ENCODE measurements at regions not wholly inside any gene's neighbourhood (a gene's known extent, or its start where the extent isn't known, plus 50 kb on each side); places are given as distances from the start of the nearest gene placed in this dataset.

DNA sequence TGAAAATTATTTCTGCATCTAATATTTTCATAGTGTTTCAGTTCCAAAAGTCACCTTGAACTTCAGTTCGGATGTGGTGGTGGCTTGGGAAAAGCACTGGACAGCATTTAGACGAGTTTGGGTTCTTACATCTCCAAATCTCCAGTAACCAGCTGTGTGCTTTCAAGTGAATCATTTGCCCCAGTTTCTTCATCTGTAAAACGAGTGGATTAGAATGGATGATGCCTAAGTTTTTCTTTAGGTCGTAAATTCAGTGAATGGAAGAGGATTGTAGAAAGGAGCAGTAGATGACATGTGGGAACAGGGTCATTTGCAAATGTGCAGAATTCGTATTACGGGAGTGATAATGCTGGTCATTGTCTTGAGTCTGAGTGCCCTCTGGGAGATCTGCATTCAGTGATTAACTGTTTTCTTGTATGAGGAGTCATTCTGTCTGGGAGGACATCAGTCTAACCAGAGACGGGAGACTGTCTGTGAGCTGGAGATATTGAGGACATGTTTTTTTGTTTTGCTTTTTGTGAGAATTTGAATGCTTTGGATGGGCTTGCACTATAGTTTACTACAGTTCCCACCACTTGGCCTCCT, 641.6 kb upstream of the TBL1XR1 start:
- no peak overlapping the region for H3K4me3 ChIP-seq (ENCODE audit: low read depth, low read length)
- CTCF ChIA-PET = no interaction called here
- DNase-seq (ENCODE audit: low read depth, low spot score) = no peak
- POLR2A ChIA-PET = no interaction called here
- TF ChIP-seq, protein P1, sequence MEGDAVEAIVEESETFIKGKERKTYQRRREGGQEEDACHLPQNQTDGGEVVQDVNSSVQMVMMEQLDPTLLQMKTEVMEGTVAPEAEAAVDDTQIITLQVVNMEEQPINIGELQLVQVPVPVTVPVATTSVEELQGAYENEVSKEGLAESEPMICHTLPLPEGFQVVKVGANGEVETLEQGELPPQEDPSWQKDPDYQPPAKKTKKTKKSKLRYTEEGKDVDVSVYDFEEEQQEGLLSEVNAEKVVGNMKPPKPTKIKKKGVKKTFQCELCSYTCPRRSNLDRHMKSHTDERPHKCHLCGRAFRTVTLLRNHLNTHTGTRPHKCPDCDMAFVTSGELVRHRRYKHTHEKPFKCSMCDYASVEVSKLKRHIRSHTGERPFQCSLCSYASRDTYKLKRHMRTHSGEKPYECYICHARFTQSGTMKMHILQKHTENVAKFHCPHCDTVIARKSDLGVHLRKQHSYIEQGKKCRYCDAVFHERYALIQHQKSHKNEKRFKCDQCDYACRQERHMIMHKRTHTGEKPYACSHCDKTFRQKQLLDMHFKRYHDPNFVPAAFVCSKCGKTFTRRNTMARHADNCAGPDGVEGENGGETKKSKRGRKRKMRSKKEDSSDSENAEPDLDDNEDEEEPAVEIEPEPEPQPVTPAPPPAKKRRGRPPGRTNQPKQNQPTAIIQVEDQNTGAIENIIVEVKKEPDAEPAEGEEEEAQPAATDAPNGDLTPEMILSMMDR (IDR thresholded peaks at IDR 0.05; ENCODE audit: insufficient read depth, low read length, missing control alignments) = no peak

DNA sequence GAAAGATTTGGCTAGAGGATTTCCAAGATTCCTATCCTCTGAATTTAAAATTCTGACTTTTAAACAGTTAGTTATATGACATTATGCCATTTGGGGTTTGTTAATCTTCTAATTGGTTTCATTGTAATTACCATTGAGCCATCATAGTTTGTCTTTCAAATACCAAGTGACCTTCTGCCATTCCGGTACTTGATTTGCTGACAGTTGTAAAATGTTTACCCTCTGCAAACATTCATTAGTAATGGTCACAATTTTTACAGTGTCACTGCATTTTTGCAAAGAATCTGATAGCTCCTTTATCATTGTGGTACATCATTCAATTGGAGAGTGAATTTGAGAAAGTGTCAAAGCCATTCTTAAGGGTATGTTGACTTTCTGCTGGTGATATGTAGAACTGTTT, 645.0 kb upstream of the TBL1XR1 start:
- TF ChIP-seq, protein P1 (IDR thresholded peaks at IDR 0.05; ENCODE audit: insufficient read depth, low read length, missing control alignments) = no peak
- POLR2A ChIA-PET = no interaction called here
- CTCF ChIA-PET = interaction anchor here (1.0 kb wide), 1 partner anchor 543 kb away, joined by 3 read pairs; no protein-coding TSS in a partner anchor
- DNase-seq (ENCODE audit: low read depth, low spot score) = no peak
- H3K4me3 ChIP-seq (ENCODE audit: low read depth, low read length) = no peak overlapping the region

DNA sequence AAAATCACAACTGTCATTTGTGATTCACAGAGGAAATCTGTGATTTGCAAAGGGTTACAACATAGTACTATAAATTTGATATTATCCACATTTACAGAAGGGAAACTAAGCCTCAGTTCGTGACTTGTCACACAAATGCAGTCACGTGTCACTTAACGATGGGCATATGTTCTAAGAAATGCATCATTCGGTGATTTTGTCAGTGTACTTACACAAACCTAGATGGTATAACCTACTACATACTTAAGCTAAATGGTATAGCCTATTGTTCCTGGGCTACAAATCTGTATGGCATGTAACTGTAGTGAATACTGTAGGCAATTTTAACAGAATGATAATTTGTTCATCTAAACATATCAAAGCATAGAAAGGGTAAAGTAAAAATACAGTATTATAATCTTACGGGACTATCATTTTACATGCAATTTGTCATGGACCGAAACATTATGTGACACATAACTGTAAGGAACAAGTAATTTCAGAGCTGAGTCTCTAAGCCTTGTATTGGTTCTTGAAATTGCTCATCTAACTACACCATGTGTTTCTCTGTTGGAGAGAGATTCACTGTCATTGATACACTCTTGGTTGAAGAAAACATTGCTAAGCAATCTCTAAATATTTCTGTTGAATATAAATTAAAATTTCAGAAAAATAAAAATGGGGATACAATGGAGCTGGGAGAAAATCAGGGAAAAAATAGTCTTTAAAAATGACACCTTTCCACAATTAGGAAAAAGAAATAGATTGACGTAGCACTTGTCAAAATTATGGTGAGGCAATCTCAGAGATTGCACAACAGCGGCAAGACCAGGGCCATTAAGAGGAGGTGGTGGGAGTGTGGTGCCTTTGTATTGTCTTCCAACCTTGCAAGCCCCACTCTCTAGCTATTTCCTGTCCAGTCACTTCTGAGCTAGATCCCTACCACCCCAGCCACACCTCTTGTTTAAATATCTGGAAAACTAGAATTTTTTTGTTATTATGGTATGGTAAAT, 645.8 kb upstream of the TBL1XR1 start:
- no peak for DNase-seq (ENCODE audit: low read depth, low spot score)
- TF ChIP-seq, protein P1 (IDR thresholded peaks at IDR 0.05; ENCODE audit: insufficient read depth, low read length, missing control alignments) = no peak

DNA sequence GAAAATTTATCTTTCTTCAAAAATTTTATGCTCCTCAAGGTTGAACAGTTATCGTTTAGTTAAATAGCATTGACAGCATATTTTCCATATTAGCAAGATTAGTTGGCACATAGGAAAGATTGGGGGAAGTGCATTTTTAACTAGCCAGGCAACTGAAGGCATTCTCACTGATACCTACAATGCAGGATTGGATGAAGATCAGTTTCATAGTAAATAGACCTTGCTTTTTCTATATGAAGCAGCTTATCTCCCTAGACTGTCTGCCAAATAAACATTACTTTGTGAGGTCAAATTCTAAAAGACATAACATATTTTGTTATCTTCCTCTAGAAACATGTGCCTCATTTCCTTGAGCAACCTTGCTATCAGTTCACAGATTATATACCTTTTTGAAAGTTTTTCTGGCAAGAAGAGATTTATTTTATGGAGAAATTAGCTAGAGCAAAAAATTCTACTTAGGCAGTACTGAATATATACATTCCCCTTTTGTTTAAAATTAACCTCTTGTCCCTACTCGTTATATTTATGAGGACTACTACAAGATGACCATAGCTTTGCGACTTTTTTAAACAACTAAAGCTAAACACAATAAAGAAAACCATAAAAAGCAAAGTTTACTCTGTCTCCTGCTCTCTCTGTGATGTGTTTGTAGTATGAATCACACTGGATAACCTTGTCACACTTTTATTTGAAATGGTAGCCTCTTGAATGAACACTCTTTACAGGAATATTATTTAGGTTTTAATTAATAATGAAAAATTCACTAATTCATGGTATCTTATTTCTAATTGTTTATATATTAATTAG, 654.9 kb upstream of the TBL1XR1 start:
- no peak overlapping the region for H3K4me3 ChIP-seq (ENCODE audit: low read depth, low read length)
- TF ChIP-seq, protein P1 (IDR thresholded peaks at IDR 0.05; ENCODE audit: insufficient read depth, low read length, missing control alignments) = no peak
- CTCF ChIA-PET = no interaction called here
- no peak for DNase-seq (ENCODE audit: low read depth, low spot score)
- POLR2A ChIA-PET = no interaction called here

More for the DNA sequence above, 645.8 kb upstream of the TBL1XR1 start:
- POLR2A ChIA-PET = no interaction called here
- CTCF ChIA-PET = interaction anchor here (0.6 to 1.0 kb wide), 3 partner anchors 20 to 542 kb away, joined by 3 to 4 read pairs (median 3); no protein-coding TSS in a partner anchor
- no peak overlapping the region for H3K4me3 ChIP-seq (ENCODE audit: low read depth, low read length)

DNA sequence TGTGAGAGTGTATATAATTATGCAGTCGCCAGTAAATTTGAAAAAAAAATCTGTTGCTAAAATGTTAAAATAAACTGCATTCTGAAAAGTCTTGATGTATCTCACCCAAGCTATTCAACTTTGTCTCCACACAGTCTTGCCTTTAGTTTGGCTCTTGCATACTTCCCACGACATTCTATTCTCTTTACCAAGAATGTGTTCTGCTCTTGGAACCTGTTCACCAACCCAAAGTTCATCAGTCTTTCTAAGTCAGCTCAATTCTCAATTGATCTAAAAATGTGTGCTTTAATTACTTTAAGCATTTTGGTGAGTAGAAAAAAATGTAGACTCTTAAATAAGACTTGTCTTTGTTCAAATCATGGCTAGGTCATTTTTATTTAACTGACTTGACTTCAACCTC, 657.7 kb upstream of the TBL1XR1 start:
- no peak overlapping the region for H3K4me3 ChIP-seq (ENCODE audit: low read depth, low read length)
- POLR2A ChIA-PET = interaction anchor here (0.6 kb wide), 1 partner anchor 79 kb away, joined by 3 read pairs; no protein-coding TSS in a partner anchor
- no peak for DNase-seq (ENCODE audit: low read depth, low spot score)
- CTCF ChIA-PET = interaction anchor here (1.0 kb wide), 1 partner anchor 530 kb away, joined by 3 read pairs; no protein-coding TSS in a partner anchor
- TF ChIP-seq, protein P1 (IDR thresholded peaks at IDR 0.05; ENCODE audit: insufficient read depth, low read length, missing control alignments) = no peak

Data from AG04449 (cell line).